LoVo (cell line): ENCODE measurements at regions not wholly inside any gene's neighbourhood (a gene's known extent, or its start where the extent isn't known, plus 50 kb on each side); places are given as distances from the start of the nearest gene placed in this dataset.
"Not testable (repeated sequence)": the region's sequence is repeated elsewhere in the genome, so short reads cannot be mapped to it uniquely, and the experiment has no call there.

Experiments used
- DNase-seq: peaks from one replicate; pipeline ENCODE4 v3.0.0-alpha.2; 2016; ENCODE audit warnings: low spot score

GRCh38 chr2:55811048-55811447 lies 112.5 kb downstream of the EFEMP1 start:
- no peak for DNase-seq

- no peak for DNase-seq
Observed at GRCh38 chr2:55810622-55811020, 113.0 kb downstream of the EFEMP1 start.

GRCh38 chr2:55809875-55810621 lies 113.5 kb downstream of the EFEMP1 start:
- no peak for DNase-seq

GRCh38 chr2:55807900-55808299 lies 114.3 kb upstream of the PNPT1 start:
- no peak for DNase-seq

- DNase-seq: no peak
Observed at GRCh38 chr2:55805686-55806085, 112.0 kb upstream of the PNPT1 start.

GRCh38 chr2:55804535-55804934 lies 110.9 kb upstream of the PNPT1 start:
- no peak for DNase-seq

- no peak for DNase-seq
Observed at GRCh38 chr2:55802067-55802466, 108.4 kb upstream of the PNPT1 start.

- no peak for DNase-seq
Observed at GRCh38 chr2:55801436-55801835, 107.8 kb upstream of the PNPT1 start.

GRCh38 chr2:55799624-55800023 lies 106.0 kb upstream of the PNPT1 start:
- DNase-seq: not testable (repeated sequence)

- no peak for DNase-seq
Observed at GRCh38 chr2:55796121-55796520, 102.5 kb upstream of the PNPT1 start.

- not testable (repeated sequence) for DNase-seq
Observed at GRCh38 chr2:55793602-55794001, 100.0 kb upstream of the PNPT1 start.

- DNase-seq: no peak
Observed at GRCh38 chr2:55786280-55786679, 92.6 kb upstream of the PNPT1 start.

- not testable (repeated sequence) for DNase-seq
Observed at GRCh38 chr2:55783751-55784150, 90.1 kb upstream of the PNPT1 start.

GRCh38 chr2:55782528-55783173 lies 89.0 kb upstream of the PNPT1 start:
- DNase-seq: no peak

- DNase-seq: no peak
Observed at GRCh38 chr2:55781542-55781941, 87.9 kb upstream of the PNPT1 start.

GRCh38 chr2:55780697-55781096 lies 87.1 kb upstream of the PNPT1 start:
- DNase-seq: no peak

- DNase-seq: peak; percentile 83
Observed at GRCh38 chr2:55779459-55780421, 86.1 kb upstream of the PNPT1 start.

- no peak for DNase-seq
Observed at GRCh38 chr2:55776966-55777365, 83.3 kb upstream of the PNPT1 start.

GRCh38 chr2:55776479-55776878 lies 82.8 kb upstream of the PNPT1 start:
- no peak for DNase-seq

GRCh38 chr2:55775828-55776227 lies 82.2 kb upstream of the PNPT1 start:
- DNase-seq: no peak

- DNase-seq: not testable (repeated sequence)
Observed at GRCh38 chr2:55773651-55774050, 80.0 kb upstream of the PNPT1 start.
